Pancreas (tissue), 10 donors: ENCODE measurements at regions not wholly inside any gene's neighbourhood (a gene's known extent, or its start where the extent isn't known, plus 50 kb on each side); places are given as distances from the start of the nearest gene placed in this dataset.

Experiments
- ATAC-seq, 4 donors: fragments of 200-7000 bp; cut with Tn5 transposase; one replicate each; pipeline versions ENCODE4 v1.8.0 to v1.9.1; 2020; ENCODE audit warnings: mild to moderate bottlenecking in 4 of 4, moderate library complexity in 4 of 4
- DNase-seq, 6 donors: peaks; one replicate each; pipeline ENCODE4 v3.0.0-alpha.2; 2020
- FAIRE-seq: peaks from 2 replicates; lab custom pipeline; 2012; peaks lifted over from hg19 to GRCh38; lab: Jason Lieb, UNC
- H3K27ac ChIP-seq, 4 donors: fragments of 200-600 bp; sonication (generic); 1 replicate in 3 of 4; 2 replicates in 1 of 4; pipeline versions ENCODE4 v1.5.0 to v1.8.0; 2020
- H3K27me3 ChIP-seq, 4 donors: fragments of 200-600 bp; one replicate each; pipeline ENCODE4 v1.8.0; 2021
- H3K36me3 ChIP-seq, 3 donors: fragments of 200-600 bp; sonication (generic) in 1 of 3; one replicate each; pipeline versions ENCODE4 v1.5.0 to v1.8.0; 2020 to 2021
- H3K4me1 ChIP-seq, 3 donors: fragments of 200-600 bp; one replicate each; pipeline ENCODE4 v1.8.0; 2021
- H3K4me3 ChIP-seq, 4 donors: fragments of 200-600 bp; sonication (generic) in 2 of 4; one replicate each; pipeline versions ENCODE4 v1.5.0 to v1.8.0; 2020 to 2021
- H3K9me3 ChIP-seq, 4 donors: fragments of 200-600 bp; one replicate each; pipeline ENCODE4 v1.8.0; 2021
- CTCF ChIP-seq, 4 donors: fragments of 200-600 bp; sonication (generic) in 3 of 4; IDR thresholded peaks; one replicate each; pipeline versions ENCODE4 v1.5.0 to v1.8.0; 2021; ENCODE audit warnings: antibody characterized with exemption in 4 of 4
- WGBS, 2 donors: extraction: QIAGEN DNeasy Blood & Tissue Kit; methylation state at CpG; one replicate each; pipeline ENCODE4 v1.1.7; 2013; 5-methylcytosine and 5-hydroxymethylcytosine counted together
- intact Hi-C, 3 donors: fragments of 100-400 bp; cut with DNase I; formaldehyde crosslinking; loops; one replicate each; pipeline versions ENCODE4 v1.11.1 to v1.14.2; 2022
- donor health status: healthy with polysubstance abuse.
- donor health status: DM: no; HTN: no; CAD: no; lungs with moderate emphysema.
- donor health status: DM: no; HTN: no; CAD: no.
- donor health status: control.
- donor health status: control.
- donor health status: Bipolar disorder and iron deficiency.
- donor health status: DM: yes; HTN: yes; CAD: no.
- donor health status: DM: no; HTN: no; CAD: no.
- donor health status: DM: no; HTN: no; CAD: no.
- donor health status: DM: yes; HTN: yes; CAD: no.

- H3K4me1 ChIP-seq: no peaks in the 10 kb centered on the region
- H3K4me3 ChIP-seq: no peak overlapping the region
- 75 to 77% methylated on average over 14 of the region's 14 CpGs for WGBS, 2 donors
- H3K27me3 ChIP-seq: no peaks in the 10 kb centered on the region
- FAIRE-seq: no peak
- no peak for TF ChIP-seq CTCF (IDR thresholded peaks at IDR 0.05)
- no peaks in the 10 kb centered on the region for H3K9me3 ChIP-seq
- H3K36me3 ChIP-seq: no peaks in the 10 kb centered on the region
- no peak for ATAC-seq
- DNase-seq: peak in 1 of 6 donors; percentile 4
- no peak overlapping the region for H3K27ac ChIP-seq
- intact Hi-C loops: loop anchor here in 2 of 3 donors (10.0 kb wide), 3 partner anchors 95 to 155 kb away; no protein-coding TSS in a partner anchor
These were observed 167.0 kb upstream of the ALG10B start for GRCh38 chr12:38149395-38150073.

- no peak overlapping the region for H3K4me3 ChIP-seq
- H3K36me3 ChIP-seq: no peaks in the 10 kb centered on the region
- WGBS, 2 donors: 62 to 69% methylated on average over 34 to 39 of the region's 39 CpGs
- TF ChIP-seq CTCF (IDR thresholded peaks at IDR 0.05): no peak
- ATAC-seq (no peak), FAIRE-seq (no peak), DNase-seq (peak in 1 of 6 donors; percentile 7)
- no peak overlapping the region for H3K27ac ChIP-seq
- no peaks in the 10 kb centered on the region for H3K9me3 ChIP-seq
- H3K27me3 ChIP-seq: no peaks in the 10 kb centered on the region
- intact Hi-C loops: no loop called here
- H3K4me1 ChIP-seq: no peaks in the 10 kb centered on the region
These were observed 164.4 kb upstream of the ALG10B start for GRCh38 chr12:38151991-38152700.

GRCh38 chr12:38152816-38153736 is 163.5 kb upstream of the ALG10B start:
- WGBS, 2 donors: 61 to 73% methylated on average over 53 of the region's 53 CpGs

GRCh38 chr12:38153737-38154061 is 162.9 kb upstream of the ALG10B start:
- TF ChIP-seq CTCF (IDR thresholded peaks at IDR 0.05): no peak
- DNase-seq (no peak), ATAC-seq (no peak), FAIRE-seq (no peak)
- Histone ChIP-seq H3K27ac (no peak overlapping the region), H3K36me3 (no peaks in the 10 kb centered on the region), H3K9me3 (no peaks in the 10 kb centered on the region), H3K27me3 (no peaks in the 10 kb centered on the region), H3K4me1 (no peaks in the 10 kb centered on the region), H3K4me3 (no peak overlapping the region)
- 61 to 74% methylated on average over 19 of the region's 19 CpGs for WGBS, 2 donors
- intact Hi-C loops: no loop called here

More at GRCh38 chr12:38152816-38153736, 163.5 kb upstream of the ALG10B start:
- no peaks in the 10 kb centered on the region for H3K9me3 ChIP-seq
- no peak overlapping the region for H3K4me3 ChIP-seq
- H3K27me3 ChIP-seq: no peaks in the 10 kb centered on the region
- H3K4me1 ChIP-seq: no peaks in the 10 kb centered on the region
- H3K36me3 ChIP-seq: no peaks in the 10 kb centered on the region
- DNase-seq (peak in 1 of 6 donors; percentile 4), FAIRE-seq (no peak), ATAC-seq (no peak)
- intact Hi-C loops: no loop called here
- TF ChIP-seq CTCF (IDR thresholded peaks at IDR 0.05): no peak
- H3K27ac ChIP-seq: no peak overlapping the region
